ENCODE measurements at regions not wholly inside any gene's neighbourhood (a gene's known extent, or its start where the extent isn't known, plus 50 kb on each side); places are given as distances from the start of the nearest gene placed in this dataset.

- Histone ChIP-seq H3K27me3 (ENCODE audit: insufficient read depth, insufficient read length) (no peaks in the 10 kb centered on the region), H3K9ac (ENCODE audit: insufficient read length, low read depth) (no peak overlapping the region), H3K4me3 (ENCODE audit: insufficient read length, low read depth) (no peak overlapping the region), H3K36me3 (ENCODE audit: insufficient read depth, insufficient read length, low read length) (no peaks in the 10 kb centered on the region), H3K9me3 (ENCODE audit: insufficient read depth, low read length) (no peaks in the 10 kb centered on the region), H3K4me1 (ENCODE audit: insufficient read depth, insufficient read length) (no peaks in the 10 kb centered on the region)
- no peak for DNase-seq (ENCODE audit: low read depth, low spot score)
- TF ChIP-seq SUZ12 (IDR thresholded peaks at IDR 0.05; ENCODE audit: extremely low read depth, insufficient read depth, insufficient read length) (no peak), ZNF274 (IDR thresholded peaks at IDR 0.05; ENCODE audit: low read depth, low read length) (no peak), YY1 (IDR thresholded peaks at IDR 0.05; ENCODE audit: insufficient read depth, insufficient read length) (no peak)
These were observed 297.8 kb downstream of the ARL4A start for GRCh38 chr7:12985228-12985627.

- Histone ChIP-seq H3K36me3 (ENCODE audit: insufficient read depth, insufficient read length, low read length) (no peaks in the 10 kb centered on the region), H3K4me1 (ENCODE audit: insufficient read depth, insufficient read length) (no peaks in the 10 kb centered on the region), H3K9me3 (ENCODE audit: insufficient read depth, low read length) (no peaks in the 10 kb centered on the region), H3K4me3 (ENCODE audit: insufficient read length, low read depth) (no peak overlapping the region), H3K9ac (ENCODE audit: insufficient read length, low read depth) (no peak overlapping the region), H3K27me3 (ENCODE audit: insufficient read depth, insufficient read length) (no peaks in the 10 kb centered on the region)
- DNase-seq (ENCODE audit: low read depth, low spot score), result no peak
- TF ChIP-seq ZNF274 (IDR thresholded peaks at IDR 0.05; ENCODE audit: low read depth, low read length), result no peak
- TF ChIP-seq SUZ12 (IDR thresholded peaks at IDR 0.05; ENCODE audit: extremely low read depth, insufficient read depth, insufficient read length), result no peak
- no peak for TF ChIP-seq YY1 (IDR thresholded peaks at IDR 0.05; ENCODE audit: insufficient read depth, insufficient read length)
These were observed 298.3 kb downstream of the ARL4A start for GRCh38 chr7:12985752-12986151.

GRCh38 chr7:12987238-12987637 lies 299.8 kb downstream of the ARL4A start:
- DNase-seq (ENCODE audit: low read depth, low spot score), result no peak
- H3K9ac ChIP-seq (ENCODE audit: insufficient read length, low read depth), result no peak overlapping the region
- no peaks in the 10 kb centered on the region for H3K9me3 ChIP-seq (ENCODE audit: insufficient read depth, low read length)
- TF ChIP-seq SUZ12 (IDR thresholded peaks at IDR 0.05; ENCODE audit: extremely low read depth, insufficient read depth, insufficient read length) (no peak), YY1 (IDR thresholded peaks at IDR 0.05; ENCODE audit: insufficient read depth, insufficient read length) (no peak), ZNF274 (IDR thresholded peaks at IDR 0.05; ENCODE audit: low read depth, low read length) (no peak)
- H3K4me3 ChIP-seq (ENCODE audit: insufficient read length, low read depth), result no peak overlapping the region
- H3K36me3 ChIP-seq (ENCODE audit: insufficient read depth, insufficient read length, low read length), result no peaks in the 10 kb centered on the region
- H3K4me1 ChIP-seq (ENCODE audit: insufficient read depth, insufficient read length), result no peaks in the 10 kb centered on the region
- no peaks in the 10 kb centered on the region for H3K27me3 ChIP-seq (ENCODE audit: insufficient read depth, insufficient read length)

- H3K9ac ChIP-seq (ENCODE audit: insufficient read length, low read depth), result no peak overlapping the region
- no peaks in the 10 kb centered on the region for H3K9me3 ChIP-seq (ENCODE audit: insufficient read depth, low read length)
These were observed 303.0 kb downstream of the ARL4A start for GRCh38 chr7:12990440-12990839.

GRCh38 chr7:12993025-12993424 lies 305.6 kb downstream of the ARL4A start:
- Histone ChIP-seq H3K9me3 (ENCODE audit: insufficient read depth, low read length) (no peaks in the 10 kb centered on the region), H3K4me1 (ENCODE audit: insufficient read depth, insufficient read length) (no peaks in the 10 kb centered on the region), H3K27me3 (ENCODE audit: insufficient read depth, insufficient read length) (no peaks in the 10 kb centered on the region), H3K9ac (ENCODE audit: insufficient read length, low read depth) (no peak overlapping the region), H3K36me3 (ENCODE audit: insufficient read depth, insufficient read length, low read length) (no peaks in the 10 kb centered on the region), H3K4me3 (ENCODE audit: insufficient read length, low read depth) (no peak overlapping the region)
- TF ChIP-seq ZNF274 (IDR thresholded peaks at IDR 0.05; ENCODE audit: low read depth, low read length) (no peak), SUZ12 (IDR thresholded peaks at IDR 0.05; ENCODE audit: extremely low read depth, insufficient read depth, insufficient read length) (no peak), YY1 (IDR thresholded peaks at IDR 0.05; ENCODE audit: insufficient read depth, insufficient read length) (no peak)
- DNase-seq (ENCODE audit: low read depth, low spot score), result no peak

More at GRCh38 chr7:12990440-12990839, 303.0 kb downstream of the ARL4A start:
- Histone ChIP-seq H3K27me3 (ENCODE audit: insufficient read depth, insufficient read length) (no peaks in the 10 kb centered on the region), H3K4me1 (ENCODE audit: insufficient read depth, insufficient read length) (no peaks in the 10 kb centered on the region), H3K36me3 (ENCODE audit: insufficient read depth, insufficient read length, low read length) (no peaks in the 10 kb centered on the region), H3K4me3 (ENCODE audit: insufficient read length, low read depth) (no peak overlapping the region)
- no peak for DNase-seq (ENCODE audit: low read depth, low spot score)
- TF ChIP-seq ZNF274 (IDR thresholded peaks at IDR 0.05; ENCODE audit: low read depth, low read length), result no peak
- TF ChIP-seq SUZ12 (IDR thresholded peaks at IDR 0.05; ENCODE audit: extremely low read depth, insufficient read depth, insufficient read length), result no peak
- TF ChIP-seq YY1 (IDR thresholded peaks at IDR 0.05; ENCODE audit: insufficient read depth, insufficient read length), result no peak

GRCh38 chr7:12995912-12996469 lies 308.6 kb downstream of the ARL4A start:
- H3K4me3 ChIP-seq (ENCODE audit: insufficient read length, low read depth), result no peak overlapping the region
- no peak overlapping the region for H3K9ac ChIP-seq (ENCODE audit: insufficient read length, low read depth)
- no peak for DNase-seq (ENCODE audit: low read depth, low spot score)
- H3K27me3 ChIP-seq (ENCODE audit: insufficient read depth, insufficient read length), result no peaks in the 10 kb centered on the region
- no peaks in the 10 kb centered on the region for H3K9me3 ChIP-seq (ENCODE audit: insufficient read depth, low read length)
- H3K4me1 ChIP-seq (ENCODE audit: insufficient read depth, insufficient read length), result no peaks in the 10 kb centered on the region
- TF ChIP-seq YY1 (IDR thresholded peaks at IDR 0.05; ENCODE audit: insufficient read depth, insufficient read length) (no peak), ZNF274 (IDR thresholded peaks at IDR 0.05; ENCODE audit: low read depth, low read length) (no peak), SUZ12 (IDR thresholded peaks at IDR 0.05; ENCODE audit: extremely low read depth, insufficient read depth, insufficient read length) (no peak)
- H3K36me3 ChIP-seq (ENCODE audit: insufficient read depth, insufficient read length, low read length), result no peaks in the 10 kb centered on the region

- TF ChIP-seq SUZ12 (IDR thresholded peaks at IDR 0.05; ENCODE audit: extremely low read depth, insufficient read depth, insufficient read length), result no peak
- no peak for TF ChIP-seq YY1 (IDR thresholded peaks at IDR 0.05; ENCODE audit: insufficient read depth, insufficient read length)
- TF ChIP-seq ZNF274 (IDR thresholded peaks at IDR 0.05; ENCODE audit: low read depth, low read length), result no peak
- no peaks in the 10 kb centered on the region for H3K27me3 ChIP-seq (ENCODE audit: insufficient read depth, insufficient read length)
- DNase-seq (ENCODE audit: low read depth, low spot score), result no peak
- H3K4me3 ChIP-seq (ENCODE audit: insufficient read length, low read depth), result no peak overlapping the region
- H3K9ac ChIP-seq (ENCODE audit: insufficient read length, low read depth), result no peak overlapping the region
- H3K9me3 ChIP-seq (ENCODE audit: insufficient read depth, low read length), result peaks cover 21% of the 10 kb centered on the region; the same call in 1 of the 2 replicates
- H3K36me3 ChIP-seq (ENCODE audit: insufficient read depth, insufficient read length, low read length), result no peaks in the 10 kb centered on the region
- no peaks in the 10 kb centered on the region for H3K4me1 ChIP-seq (ENCODE audit: insufficient read depth, insufficient read length)
These were observed 319.9 kb downstream of the ARL4A start for GRCh38 chr7:13007331-13007730.
